Prostate gland (tissue), 2 donors: ENCODE measurements at regions not wholly inside any gene's neighbourhood (a gene's known extent, or its start where the extent isn't known, plus 50 kb on each side); places are given as distances from the start of the nearest gene placed in this dataset.

Experiments
- CTCF ChIP-seq, 4 experiments: fragments of 200-600 bp in 2 of 4; fragments of 450-650 bp in 2 of 4; sonication (generic) in 2 of 4; IDR thresholded peaks; 1 replicate in 3 of 4; 2 replicates in 1 of 4; pipeline ENCODE4 v1.5.1; 2016 to 2019; ENCODE audit warnings: antibody characterized with exemption in 4 of 4, mild to moderate bottlenecking in 2 of 4, moderate library complexity in 2 of 4
- POLR2AphosphoS5 ChIP-seq: sonication (generic); formaldehyde crosslinking; IDR thresholded peaks from one replicate; pipeline ENCODE4 v1.6.1; 2017; ENCODE audit warnings: antibody characterized with exemption

DNA sequence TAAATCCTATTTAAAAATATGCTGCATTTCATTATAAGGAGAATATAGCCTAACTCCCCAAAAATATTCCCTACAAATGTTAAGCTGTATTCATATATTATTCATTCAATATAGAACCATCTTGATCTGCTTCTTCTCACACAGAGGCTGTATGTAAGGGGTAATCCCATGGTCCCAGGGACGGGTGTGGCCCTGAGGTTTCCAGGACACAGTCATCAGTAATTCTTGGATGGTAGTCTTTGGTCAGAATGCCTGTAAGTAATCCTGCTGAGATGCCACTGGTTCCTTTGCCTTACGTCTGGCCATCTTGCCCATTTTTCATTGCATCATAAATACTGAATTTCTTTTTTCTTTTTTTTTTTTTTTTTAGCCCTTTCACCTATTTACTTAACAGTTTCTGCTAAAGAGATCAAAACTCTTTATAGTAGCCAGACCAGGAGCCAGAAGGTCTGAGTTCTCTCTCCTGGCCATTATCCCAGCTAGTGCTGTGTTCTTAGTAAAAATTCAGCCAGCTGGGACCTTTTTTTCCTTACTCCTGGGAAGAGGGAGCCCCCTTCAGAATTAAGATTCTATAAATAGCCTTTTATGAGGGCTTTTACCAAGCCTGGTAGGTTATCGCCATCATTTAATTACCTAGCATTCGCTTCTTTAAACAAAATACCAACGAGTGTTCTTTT is 134.9 kb downstream of the SOX11 start:
- TF ChIP-seq CTCF (IDR thresholded peaks at IDR 0.05) (no peak), POLR2AphosphoS5 (no peak)
